Motor neuron (in vitro differentiated cells): ENCODE measurements at regions not wholly inside any gene's neighbourhood (a gene's known extent, or its start where the extent isn't known, plus 50 kb on each side); places are given as distances from the start of the nearest gene placed in this dataset.
A peak's percentile ranks its signal among the peaks of the same experiment; 100 is the strongest.
"Not testable (repeated sequence)": the region's sequence is repeated elsewhere in the genome, so short reads cannot be mapped to it uniquely, and the experiment has no call there.

Source experiments
- ATAC-seq, 8 experiments: fragments of 200-7000 bp; cut with Tn5 transposase; replicated peaks in 6 of 8; 2 replicates each; pipeline ENCODE4 v1.8.0; 2021; ENCODE audit warnings: mild to moderate bottlenecking in 8 of 8, moderate library complexity in 8 of 8
- H3K27ac ChIP-seq, 2 donors: fragments of 250-450 bp; sonication (Bioruptor Pico); 2 replicates each; pipeline ENCODE4 v1.9.0; 2021; ENCODE audit warnings: antibody characterized with exemption in 2 of 2, mild to moderate bottlenecking in 2 of 2, moderate library complexity in 1 of 2
- H3K4me1 ChIP-seq, 2 donors: fragments of 250-450 bp; sonication (Bioruptor Pico); replicated peaks in 1 of 2; 2 replicates each; pipeline ENCODE4 v1.6.1; 2021; ENCODE audit warnings: antibody characterized with exemption in 2 of 2, mild to moderate bottlenecking in 2 of 2, moderate library complexity in 1 of 2
- H3K4me3 ChIP-seq, 5 donors: fragments of 250-450 bp; sonication (Bioruptor Pico); 2 replicates each; pipeline ENCODE4 v1.9.0; 2021; ENCODE audit warnings: antibody characterized with exemption in 5 of 5, mild to moderate bottlenecking in 5 of 5, moderate library complexity in 4 of 5
- WGBS, 10 experiments: fragments of 450-650 bp; shearing (Covaris generic); methylation state at CpG; one replicate each; pipeline ENCODE4 v1.0.0; 2022; 5-methylcytosine and 5-hydroxymethylcytosine counted together
- in situ Hi-C, 9 experiments: fragments of 400-800 bp; cut with MboI; loops; one replicate each; pipeline ENCODE4 v1.15.0; 2021; ENCODE audit warnings: low sequenced_read_pairs in 9 of 9, low pct_unique_long_range_greater_than_20kb in 2 of 9; ENCODE audit not compliant: unreplicated experiment in 9 of 9

- Histone ChIP-seq H3K4me1 (no peaks in the 10 kb centered on the region), H3K4me3 (no peak overlapping the region), H3K27ac (no peak overlapping the region)
- in situ Hi-C loops = no loop called here
- 0 to 33% (median 0%) methylated on average over 1 of the region's 1 CpG; no CpG with 5 or more reads in 7 of the 10 experiments for WGBS, 10 experiments
- ATAC-seq = no peak
Observed at GRCh38 chrX:108900333-108900732, 164.0 kb upstream of the IRS4 start.

DNA sequence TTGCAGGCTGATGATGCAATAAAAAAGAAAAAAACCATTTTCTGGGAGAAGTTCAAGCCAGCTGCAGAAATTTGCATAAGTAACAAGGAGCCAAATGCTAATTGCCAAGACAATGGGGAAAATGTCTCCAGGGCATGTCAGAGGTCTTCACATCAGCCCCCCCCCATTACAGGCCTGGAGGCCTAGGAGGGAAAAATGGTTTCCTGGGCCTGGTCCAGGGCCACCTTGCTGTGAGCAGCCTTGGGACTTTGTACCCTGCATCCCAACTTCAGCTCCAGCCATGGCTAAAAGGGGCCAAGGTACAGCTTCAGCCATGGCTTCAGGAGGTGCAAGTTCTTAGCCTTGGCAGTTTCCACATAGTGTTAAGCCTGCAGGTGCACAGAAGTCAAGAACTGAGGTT, 160.0 kb upstream of the IRS4 start:
- H3K4me1 ChIP-seq, H3K27ac ChIP-seq, in situ Hi-C loops, ATAC-seq, H3K4me3 ChIP-seq: not testable (repeated sequence)

DNA sequence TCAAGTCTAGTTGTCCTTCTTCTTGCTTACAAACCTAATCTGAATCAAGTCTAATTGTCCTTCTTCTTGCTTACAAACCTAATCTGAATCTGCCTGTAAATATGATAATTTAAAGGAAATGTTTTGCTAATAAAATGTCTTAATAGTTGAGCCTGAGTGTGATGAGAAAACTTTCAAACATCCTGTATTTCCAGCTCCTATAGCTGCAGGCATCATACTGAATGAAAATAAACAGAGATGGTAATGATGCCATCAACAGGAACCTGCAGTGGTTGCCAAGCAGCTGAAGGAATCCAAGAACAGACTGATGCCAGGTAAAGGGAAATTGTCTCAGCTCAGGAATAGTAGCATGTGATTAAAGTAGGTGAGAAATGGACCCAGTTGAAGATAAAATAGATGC, 156.1 kb upstream of the IRS4 start:
- Histone ChIP-seq H3K4me1 (no peaks in the 10 kb centered on the region), H3K27ac (no peak overlapping the region), H3K4me3 (no peak overlapping the region)
- in situ Hi-C loops = no loop called here
- ATAC-seq = no peak

GRCh38 chrX:108875548-108875947, 139.2 kb upstream of the IRS4 start:
- H3K4me1 ChIP-seq = no peaks in the 10 kb centered on the region
- no peak overlapping the region for H3K4me3 ChIP-seq
- H3K27ac ChIP-seq = no peak overlapping the region
- in situ Hi-C loops = no loop called here
- ATAC-seq = peak in 3 of 8 experiments; percentile 32 to 45 (median 42)

- WGBS, 10 experiments = 14 to 57% methylated on average over 1 of the region's 1 CpG; no CpG with 5 or more reads in 8 of the 10 experiments
- H3K27ac ChIP-seq, in situ Hi-C loops, ATAC-seq, H3K4me3 ChIP-seq, H3K4me1 ChIP-seq: not testable (repeated sequence)
Observed at GRCh38 chrX:108843039-108843438, 106.7 kb upstream of the IRS4 start.

GRCh38 chrX:108833993-108834392, 97.6 kb upstream of the IRS4 start:
- in situ Hi-C loops = no loop called here
- H3K27ac ChIP-seq = no peak overlapping the region
- WGBS, 10 experiments = 31 to 100% (median 83%) methylated on average over 1 to 3 of the region's 4 CpGs; no CpG with 5 or more reads in 7 of the 10 experiments
- no peak overlapping the region for H3K4me3 ChIP-seq
- no peaks in the 10 kb centered on the region for H3K4me1 ChIP-seq
- ATAC-seq = no peak

DNA sequence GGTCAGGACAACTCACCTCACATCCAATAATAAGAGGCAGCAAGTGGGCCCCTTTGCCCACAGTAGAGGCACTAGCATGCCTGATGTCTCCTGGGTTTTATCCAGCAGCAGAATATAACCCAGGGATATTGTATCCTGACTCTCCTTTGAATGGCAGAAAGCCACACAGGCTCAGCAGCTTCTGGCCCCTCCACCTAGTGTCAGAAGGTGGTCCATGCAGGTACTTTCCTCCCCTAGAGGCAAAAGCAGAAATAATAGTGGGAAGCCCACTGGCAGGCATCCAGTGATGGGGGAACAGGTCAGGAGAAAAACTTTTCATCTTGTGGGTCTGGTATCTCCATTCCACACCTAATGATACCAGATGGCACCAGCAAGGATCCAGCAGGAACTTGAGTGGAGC, 75.5 kb upstream of the IRS4 start:
- H3K4me3 ChIP-seq = no peak overlapping the region

GRCh38 chrX:108795240-108795639, 58.9 kb upstream of the IRS4 start:
- Histone ChIP-seq H3K27ac (no peak overlapping the region), H3K4me3 (no peak overlapping the region), H3K4me1 (no peaks in the 10 kb centered on the region)
- 0 to 100% (median 100%) methylated on average over 1 to 3 of the region's 3 CpGs; no CpG with 5 or more reads in 7 of the 10 experiments for WGBS, 10 experiments
- in situ Hi-C loops = no loop called here
- ATAC-seq = no peak

More for the DNA sequence above, 75.5 kb upstream of the IRS4 start:
- in situ Hi-C loops = no loop called here
- ATAC-seq = no peak
- Histone ChIP-seq H3K27ac (no peak overlapping the region), H3K4me1 (no peaks in the 10 kb centered on the region)
